IMR-90 (cell line): ENCODE measurements at regions not wholly inside any gene's neighbourhood (a gene's known extent, or its start where the extent isn't known, plus 50 kb on each side); places are given as distances from the start of the nearest gene placed in this dataset.

ENCODE experiments used
- ATAC-seq: fragments of 200-7000 bp; cut with Tn5 transposase; 2 replicates; pipeline ENCODE4 v1.9.1; 2020; ENCODE audit warnings: low read depth, mild to moderate bottlenecking, moderate library complexity
- BruUV-seq: library from RNA; stranded (reverse); fragments of 400-500 nt; replicated peaks from 2 replicates; lab custom pipeline; 2021; lab: Mats Ljungman, UMichigan
- CTCF ChIA-PET: fragments of 300-600 bp; formaldehyde crosslinking; extraction: SDS; loops from one replicate; lab custom pipeline; 2021; ENCODE audit warnings: antibody characterized with exemption; lab: Yijun Ruan, JAX
- POLR2A ChIA-PET: fragments of 300-600 bp; sonication (Branson Sonifier 250); formaldehyde crosslinking; loops from one replicate; lab custom pipeline; 2022; ENCODE audit warnings: antibody characterized with exemption; ENCODE audit not compliant: unreplicated experiment; lab: Charles Lee
- DNase-seq: peaks from one replicate; pipeline ENCODE4 v3.0.0; 2013
- H2AFZ ChIP-seq: replicated peaks from 2 replicates; pipeline ENCODE3; 2013; ENCODE audit warnings: low read length, mild to moderate bottlenecking; ENCODE audit not compliant: poor library complexity
- H2AK5ac ChIP-seq: 2 replicates; pipeline ENCODE4 v1.6.1; 2013; ENCODE audit warnings: low read depth, low read length, inconsistent platforms
- H2AK9ac ChIP-seq: replicated peaks from 2 replicates; pipeline ENCODE3; 2013; ENCODE audit warnings: mild to moderate bottlenecking, low read depth, low read length, moderate library complexity; ENCODE audit not compliant: poor library complexity
- H2BK120ac ChIP-seq: 2 replicates; pipeline ENCODE4 v1.6.1; 2013; ENCODE audit warnings: low read depth, low read length, inconsistent platforms
- H2BK15ac ChIP-seq: 3 replicates; pipeline ENCODE4 v1.6.1; 2013; ENCODE audit warnings: low read depth, low read length, inconsistent platforms
- H2BK20ac ChIP-seq: 2 replicates; pipeline ENCODE4 v1.6.1; 2013; ENCODE audit warnings: low read depth, mild to moderate bottlenecking, inconsistent platforms, low read length, moderate library complexity
- H2BK5ac ChIP-seq: 2 replicates; pipeline ENCODE4 v1.6.1; 2013; ENCODE audit warnings: mild to moderate bottlenecking, low read depth, low read length, inconsistent platforms; ENCODE audit not compliant: poor library complexity, severe bottlenecking
- H3K14ac ChIP-seq: replicated peaks from 2 replicates; pipeline ENCODE4 v1.6.1; 2013; ENCODE audit warnings: low read depth, low read length, inconsistent platforms
- H3K18ac ChIP-seq: 2 replicates; pipeline ENCODE4 v1.6.1; 2013; ENCODE audit warnings: low read depth, low read length, control low read depth
- H3K23ac ChIP-seq: 2 replicates; pipeline ENCODE4 v1.6.1; 2013; ENCODE audit warnings: low read depth, low read length, inconsistent platforms
- H3K27ac ChIP-seq: 2 replicates; pipeline ENCODE4 v1.5.1; 2013; ENCODE audit warnings: mild to moderate bottlenecking, control low read depth, low read length; ENCODE audit not compliant: insufficient read depth
- H3K27me3 ChIP-seq: 2 replicates; pipeline ENCODE4 v1.6.1; 2013; ENCODE audit warnings: low read length; ENCODE audit not compliant: control insufficient read depth, insufficient read depth
- H3K36me3 ChIP-seq: 2 replicates; pipeline ENCODE4 v1.6.1; 2013; ENCODE audit warnings: low read length, mixed read lengths; ENCODE audit not compliant: control insufficient read depth, insufficient read depth
- H3K4ac ChIP-seq: 2 replicates; pipeline ENCODE4 v1.6.1; 2013; ENCODE audit warnings: low read depth, low read length, inconsistent platforms
- H3K4me1 ChIP-seq: 2 replicates; pipeline ENCODE4 v1.6.1; 2013; ENCODE audit warnings: low read length, mixed read lengths; ENCODE audit not compliant: control insufficient read depth, insufficient read depth
- H3K4me2 ChIP-seq: 2 replicates; pipeline ENCODE4 v1.6.1; 2013; ENCODE audit warnings: low read depth, mild to moderate bottlenecking, control low read depth, low read length, moderate library complexity
- H3K4me3 ChIP-seq: 2 replicates; pipeline ENCODE4 v1.5.1; 2013; ENCODE audit warnings: low read depth, mild to moderate bottlenecking, control low read depth, low read length, moderate library complexity; ENCODE audit not compliant: insufficient read depth
- H3K56ac ChIP-seq: 2 replicates; pipeline ENCODE4 v1.6.1; 2013; ENCODE audit warnings: low read length, inconsistent platforms; ENCODE audit not compliant: insufficient read depth; ENCODE audit errors: extremely low read depth
- H3K79me1 ChIP-seq, 2 experiments: 2 replicates each; pipeline ENCODE4 v1.6.1; 2013; ENCODE audit warnings: low read length in 2 of 2, inconsistent platforms in 1 of 2, low read depth in 1 of 2
- H3K9ac ChIP-seq: 2 replicates; pipeline ENCODE4 v1.6.1; 2013; ENCODE audit warnings: low read depth, low read length, control low read depth
- H3K9me1 ChIP-seq: 2 replicates; pipeline ENCODE4 v1.6.1; 2013; ENCODE audit warnings: low read length, inconsistent platforms; ENCODE audit not compliant: insufficient read depth
- H3K9me3 ChIP-seq: 2 replicates; pipeline ENCODE4 v1.6.1; 2013; ENCODE audit warnings: low read length; ENCODE audit not compliant: control insufficient read depth, insufficient read depth
- H4K20me1 ChIP-seq: 2 replicates; pipeline ENCODE4 v1.6.1; 2013; ENCODE audit warnings: low read length, inconsistent platforms; ENCODE audit not compliant: insufficient read depth
- H4K5ac ChIP-seq: 2 replicates; pipeline ENCODE4 v1.6.1; 2013; ENCODE audit warnings: mild to moderate bottlenecking, low read depth, low read length, control low read depth
- H4K8ac ChIP-seq, 2 experiments: 2 replicates each; pipeline ENCODE4 v1.6.1; 2013; ENCODE audit warnings: low read depth in 2 of 2, low read length in 2 of 2, control low read depth in 1 of 2, inconsistent platforms in 1 of 2
- H4K91ac ChIP-seq: 2 replicates; pipeline ENCODE4 v1.6.1; 2013; ENCODE audit warnings: low read depth, low read length, inconsistent platforms; ENCODE audit not compliant: insufficient read depth
- MXI1 ChIP-seq: IDR thresholded peaks from 2 replicates; pipeline ENCODE4 v1.6.1; 2012; ENCODE audit warnings: low read depth, mild to moderate bottlenecking, low read length, moderate library complexity, borderline replicate concordance
- WGBS, 2 experiments: methylation state at CpG; one replicate each; pipeline versions ENCODE4 v1.1.5 to v1.1.7; 2013; ENCODE audit warnings: missing lambda C conversion rate in 2 of 2; ENCODE audit not compliant: insufficient read length in 1 of 2; ENCODE audit errors: extremely low coverage in 2 of 2; 5-methylcytosine and 5-hydroxymethylcytosine counted together
- dilution Hi-C: fragments of 300-500 bp; cut with HindIII; formaldehyde crosslinking; loops from one replicate; pipeline ENCODE4 v1.14.3; 2018; ENCODE audit warnings: low sequenced_read_pairs; ENCODE audit not compliant: unreplicated experiment
- in situ Hi-C: fragments of 300-500 bp; cut with MboI; formaldehyde crosslinking; loops from 3 replicates; pipeline ENCODE4 v1.14.3; 2019; ENCODE audit warnings: low sequenced_read_pairs, inconsistent platforms, mixed read lengths
- intact Hi-C: fragments of 100-400 bp; cut with micrococcal nuclease; formaldehyde crosslinking; loops from 2 replicates; pipeline ENCODE4 v1.10.0; 2022
- TF ChIP-seq, protein P1 (sequence below): fragments of 150-350 bp; IDR thresholded peaks from 2 replicates; pipeline ENCODE4 v1.6.1; 2017; ENCODE audit warnings: mild to moderate bottlenecking, antibody characterized with exemption, low read length, low read depth
- TF ChIP-seq, protein P2 (sequence below): fragments of 150-350 bp; IDR thresholded peaks from 2 replicates; pipeline ENCODE4 v1.6.1; 2016; ENCODE audit warnings: low read depth, mild to moderate bottlenecking, low read length, moderate library complexity, borderline replicate concordance

DNA sequence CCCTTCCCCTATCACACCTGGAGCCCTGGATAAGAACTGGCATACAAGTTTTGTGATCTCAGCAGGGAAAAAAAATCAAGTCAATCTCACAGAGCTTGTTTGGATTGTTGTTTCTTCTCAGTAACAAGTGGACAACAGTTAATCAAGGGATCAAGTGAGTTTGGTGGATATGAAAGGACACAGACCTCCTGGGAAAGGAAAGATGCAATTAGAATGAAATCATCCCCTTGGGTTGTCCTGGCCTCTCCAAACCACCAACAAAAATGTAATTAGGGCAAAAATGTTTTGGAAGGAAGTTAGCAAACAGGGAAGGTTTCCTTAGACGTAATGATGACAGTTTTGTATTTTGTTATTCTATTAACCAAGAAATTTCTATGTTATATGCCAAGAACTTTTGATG lies 99.1 kb upstream of the PRDM1 start:
- Histone ChIP-seq H2BK5ac (no peak overlapping the region), H2BK15ac (peak overlapping the region; percentile 61; the same call in 2 of the 3 replicates), H3K9me3 (peaks cover 2% of the 10 kb centered on the region; the same call in 1 of the 2 replicates), H2AFZ (no peak overlapping the region), H4K8ac (no peak overlapping the region; a peak in 1 of 4 replicates), H3K4me3 (no peak overlapping the region), H3K79me1 (0 out of 4 replicates have a peak, but pooled peaks cover 0 to 5% of the 10 kb centered on the region in 2 experiments), H3K27me3 (no peaks in the 10 kb centered on the region), H2AK5ac (0 out of 2 replicates have a peak overlapping the region, but pooled peaks have one; percentile 54), H2BK20ac (0 out of 2 replicates have a peak overlapping the region, but pooled peaks have one; percentile 50), H3K27ac (no peak overlapping the region), H4K20me1 (no peaks in the 10 kb centered on the region), H2AK9ac (no peak overlapping the region), H3K18ac (no peak overlapping the region), H3K4me1 (peaks cover 4% of the 10 kb centered on the region; the same call in 1 of the 2 replicates), H3K4ac (peak overlapping the region; percentile 48; the same call in 1 of the 2 replicates), H3K14ac (peak overlapping the region; percentile 35; the same call in 1 of the 2 replicates), H3K23ac (peak overlapping the region; percentile 80), H3K36me3 (no peaks in the 10 kb centered on the region), H3K9ac (no peak overlapping the region), H3K56ac (no peak overlapping the region), H4K91ac (peak overlapping the region; percentile 10; the same call in 1 of the 2 replicates), H3K4me2 (no peak overlapping the region), H2BK120ac (peak overlapping the region; percentile 49), H4K5ac (no peak overlapping the region), H3K9me1 (peaks cover 7% of the 10 kb centered on the region)
- no peak; the same call in 1 of the 2 replicates for ATAC-seq
- ChIA-PET CTCF (interaction anchor here (0.6 kb wide), 1 partner anchor 130 kb away, joined by 3 read pairs; no protein-coding TSS in a partner anchor), POLR2A (no interaction called here)
- in situ Hi-C loops (loop anchor here (10.0 kb wide), 1 partner anchor 252 kb away; no protein-coding TSS in a partner anchor), dilution Hi-C loops (no loop called here), intact Hi-C loops (no loop called here)
- TF ChIP-seq MXI1 = no peak
- TF ChIP-seq, protein P1, sequence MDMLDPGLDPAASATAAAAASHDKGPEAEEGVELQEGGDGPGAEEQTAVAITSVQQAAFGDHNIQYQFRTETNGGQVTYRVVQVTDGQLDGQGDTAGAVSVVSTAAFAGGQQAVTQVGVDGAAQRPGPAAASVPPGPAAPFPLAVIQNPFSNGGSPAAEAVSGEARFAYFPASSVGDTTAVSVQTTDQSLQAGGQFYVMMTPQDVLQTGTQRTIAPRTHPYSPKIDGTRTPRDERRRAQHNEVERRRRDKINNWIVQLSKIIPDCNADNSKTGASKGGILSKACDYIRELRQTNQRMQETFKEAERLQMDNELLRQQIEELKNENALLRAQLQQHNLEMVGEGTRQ = no peak
- TF ChIP-seq, protein P2, sequence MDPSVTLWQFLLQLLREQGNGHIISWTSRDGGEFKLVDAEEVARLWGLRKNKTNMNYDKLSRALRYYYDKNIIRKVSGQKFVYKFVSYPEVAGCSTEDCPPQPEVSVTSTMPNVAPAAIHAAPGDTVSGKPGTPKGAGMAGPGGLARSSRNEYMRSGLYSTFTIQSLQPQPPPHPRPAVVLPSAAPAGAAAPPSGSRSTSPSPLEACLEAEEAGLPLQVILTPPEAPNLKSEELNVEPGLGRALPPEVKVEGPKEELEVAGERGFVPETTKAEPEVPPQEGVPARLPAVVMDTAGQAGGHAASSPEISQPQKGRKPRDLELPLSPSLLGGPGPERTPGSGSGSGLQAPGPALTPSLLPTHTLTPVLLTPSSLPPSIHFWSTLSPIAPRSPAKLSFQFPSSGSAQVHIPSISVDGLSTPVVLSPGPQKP = no peak
- DNase-seq = no peak
- no CpG with 5 or more reads among the region's 1 CpG for WGBS, 2 experiments
- no TSS peak for BruUV-seq
